ENCODE measurements at regions not wholly inside any gene's neighbourhood (a gene's known extent, or its start where the extent isn't known, plus 50 kb on each side); places are given as distances from the start of the nearest gene placed in this dataset.
"Not testable (repeated sequence)": the region's sequence is repeated elsewhere in the genome, so short reads cannot be mapped to it uniquely, and the experiment has no call there.

- DNase-seq, result no peak
Measured at GRCh38 chr5:82886911-82887310, 190.3 kb downstream of the TMEM167A start.

GRCh38 chr5:82885627-82886389, 191.4 kb downstream of the TMEM167A start:
- no peak for DNase-seq

- DNase-seq, result no peak
Measured at GRCh38 chr5:82884821-82885471, 192.2 kb downstream of the TMEM167A start.

GRCh38 chr5:82882316-82882715, 194.9 kb downstream of the TMEM167A start:
- DNase-seq, result no peak

- DNase-seq, result no peak
Measured at GRCh38 chr5:82881571-82882174, 195.5 kb downstream of the TMEM167A start.

- DNase-seq, result no peak
Measured at GRCh38 chr5:82879089-82879488, 198.1 kb downstream of the TMEM167A start.

- DNase-seq, result no peak
Measured at GRCh38 chr5:82873452-82873851, 203.7 kb downstream of the TMEM167A start.

GRCh38 chr5:82872321-82873288, 204.6 kb downstream of the TMEM167A start:
- DNase-seq, result not testable (repeated sequence)

GRCh38 chr5:82865625-82866024, 211.6 kb downstream of the TMEM167A start:
- DNase-seq, result no peak

- DNase-seq, result no peak
Measured at GRCh38 chr5:82863266-82863665, 213.9 kb downstream of the TMEM167A start.

- DNase-seq, result no peak
Measured at GRCh38 chr5:82862711-82863110, 214.5 kb downstream of the TMEM167A start.

GRCh38 chr5:82862261-82862660, 214.9 kb downstream of the TMEM167A start:
- no peak for DNase-seq

- DNase-seq, result no peak
Measured at GRCh38 chr5:82861701-82862100, 215.5 kb downstream of the TMEM167A start.

- DNase-seq, result no peak
Measured at GRCh38 chr5:82859451-82860140, 217.6 kb downstream of the TMEM167A start.

GRCh38 chr5:82858151-82859025, 218.8 kb downstream of the TMEM167A start:
- DNase-seq, result no peak

GRCh38 chr5:82855893-82856550, 221.2 kb downstream of the TMEM167A start:
- no peak for DNase-seq

- DNase-seq, result no peak
Measured at GRCh38 chr5:82854956-82855355, 222.2 kb downstream of the TMEM167A start.

- no peak for DNase-seq
Measured at GRCh38 chr5:82851471-82851870, 225.7 kb downstream of the TMEM167A start.

- no peak for DNase-seq
Measured at GRCh38 chr5:82850393-82850792, 226.8 kb downstream of the TMEM167A start.

- no peak for DNase-seq
Measured at GRCh38 chr5:82849885-82850284, 227.3 kb downstream of the TMEM167A start.

- DNase-seq, result no peak
Measured at GRCh38 chr5:82847562-82847961, 229.6 kb downstream of the TMEM167A start.

All from central memory CD4-positive, alpha-beta T cell (primary cell).